ENCODE measurements at regions not wholly inside any gene's neighbourhood (a gene's known extent, or its start where the extent isn't known, plus 50 kb on each side); places are given as distances from the start of the nearest gene placed in this dataset.
A peak's percentile ranks its signal among the peaks of the same experiment; 100 is the strongest.

- Mint-ChIP-seq H3K4me3 (no peak overlapping the region), H3K9me3 (ENCODE audit: low read depth) (no peaks in the 10 kb centered on the region), H3K4me1 (no peaks in the 10 kb centered on the region), H3K27me3 (no peaks in the 10 kb centered on the region), H3K27ac (no peak overlapping the region), H3K36me3 (no peaks in the 10 kb centered on the region)
- CTCF ChIA-PET, result no interaction called here
- DNase-seq (no peak), ATAC-seq (no peak)
Observed at GRCh38 chr12:93177208-93178153, 200.2 kb upstream of the NUDT4 start.

- Mint-ChIP-seq H3K27me3 (no peaks in the 10 kb centered on the region), H3K9me3 (ENCODE audit: low read depth) (no peaks in the 10 kb centered on the region), H3K27ac (no peak overlapping the region), H3K4me1 (no peaks in the 10 kb centered on the region), H3K4me3 (no peak overlapping the region), H3K36me3 (no peaks in the 10 kb centered on the region)
- no peak for ATAC-seq
- CTCF ChIA-PET, result no interaction called here
- no peak for DNase-seq
Observed at GRCh38 chr12:93178154-93178878, 199.4 kb upstream of the NUDT4 start.

GRCh38 chr12:93179792-93180191, 197.9 kb upstream of the NUDT4 start:
- no peaks in the 10 kb centered on the region for H3K36me3 Mint-ChIP-seq
- ATAC-seq (no peak), DNase-seq (no peak)
- peaks cover 9% of the 10 kb centered on the region for H3K4me1 Mint-ChIP-seq
- no peak overlapping the region for H3K4me3 Mint-ChIP-seq
- CTCF ChIA-PET, result no interaction called here
- H3K27ac Mint-ChIP-seq, result no peak overlapping the region
- no peaks in the 10 kb centered on the region for H3K27me3 Mint-ChIP-seq
- H3K9me3 Mint-ChIP-seq (ENCODE audit: low read depth), result no peaks in the 10 kb centered on the region

GRCh38 chr12:93180566-93180965, 197.2 kb upstream of the NUDT4 start:
- Mint-ChIP-seq H3K4me3 (no peak overlapping the region), H3K9me3 (ENCODE audit: low read depth) (peaks cover 2% of the 10 kb centered on the region), H3K27me3 (no peaks in the 10 kb centered on the region), H3K36me3 (peaks cover 1% of the 10 kb centered on the region), H3K4me1 (peaks cover 9% of the 10 kb centered on the region), H3K27ac (no peak overlapping the region)
- ATAC-seq (no peak), DNase-seq (no peak)
- CTCF ChIA-PET, result no interaction called here

GRCh38 chr12:93181409-93181965, 196.2 kb upstream of the NUDT4 start:
- no peak overlapping the region for H3K27ac Mint-ChIP-seq
- no peaks in the 10 kb centered on the region for H3K27me3 Mint-ChIP-seq
- CTCF ChIA-PET, result no interaction called here
- DNase-seq (no peak), ATAC-seq (no peak)
- peaks cover 9% of the 10 kb centered on the region for H3K4me1 Mint-ChIP-seq
- H3K36me3 Mint-ChIP-seq, result peaks cover 1% of the 10 kb centered on the region
- no peak overlapping the region for H3K4me3 Mint-ChIP-seq
- peaks cover 2% of the 10 kb centered on the region for H3K9me3 Mint-ChIP-seq (ENCODE audit: low read depth)

GRCh38 chr12:93183940-93184671, 193.6 kb upstream of the NUDT4 start:
- peak overlapping the region; percentile 16 for H3K27ac Mint-ChIP-seq
- DNase-seq (no peak), ATAC-seq (no peak)
- H3K4me3 Mint-ChIP-seq, result no peak overlapping the region
- H3K27me3 Mint-ChIP-seq, result no peaks in the 10 kb centered on the region
- H3K36me3 Mint-ChIP-seq, result peaks cover 1% of the 10 kb centered on the region
- peaks cover 2% of the 10 kb centered on the region for H3K9me3 Mint-ChIP-seq (ENCODE audit: low read depth)
- CTCF ChIA-PET, result no interaction called here
- peaks cover 9% of the 10 kb centered on the region for H3K4me1 Mint-ChIP-seq

GRCh38 chr12:93184672-93185368, 192.9 kb upstream of the NUDT4 start:
- Mint-ChIP-seq H3K36me3 (peaks cover 1% of the 10 kb centered on the region), H3K4me1 (peaks cover 9% of the 10 kb centered on the region), H3K27me3 (no peaks in the 10 kb centered on the region), H3K27ac (peak overlapping the region; percentile 16), H3K4me3 (no peak overlapping the region), H3K9me3 (ENCODE audit: low read depth) (peaks cover 2% of the 10 kb centered on the region)
- DNase-seq (no peak), ATAC-seq (no peak)
- CTCF ChIA-PET, result no interaction called here

GRCh38 chr12:93185369-93185741, 192.4 kb upstream of the NUDT4 start:
- Mint-ChIP-seq H3K27me3 (no peaks in the 10 kb centered on the region), H3K4me3 (no peak overlapping the region), H3K27ac (no peak overlapping the region), H3K4me1 (peaks cover 9% of the 10 kb centered on the region), H3K36me3 (peaks cover 1% of the 10 kb centered on the region), H3K9me3 (ENCODE audit: low read depth) (peaks cover 2% of the 10 kb centered on the region)
- ATAC-seq (no peak), DNase-seq (no peak)
- CTCF ChIA-PET, result no interaction called here

- CTCF ChIA-PET, result no interaction called here
- Mint-ChIP-seq H3K9me3 (ENCODE audit: low read depth) (peaks cover 2% of the 10 kb centered on the region), H3K36me3 (peaks cover 1% of the 10 kb centered on the region), H3K4me1 (peaks cover 9% of the 10 kb centered on the region), H3K27ac (no peak overlapping the region), H3K4me3 (no peak overlapping the region), H3K27me3 (no peaks in the 10 kb centered on the region)
- no peak for ATAC-seq
- no peak for DNase-seq
Observed at GRCh38 chr12:93186131-93186530, 191.6 kb upstream of the NUDT4 start.

GRCh38 chr12:93186621-93187020, 191.1 kb upstream of the NUDT4 start:
- DNase-seq, result no peak
- no peak for ATAC-seq
- Mint-ChIP-seq H3K4me1 (peaks cover 9% of the 10 kb centered on the region), H3K9me3 (ENCODE audit: low read depth) (peaks cover 2% of the 10 kb centered on the region), H3K27me3 (peaks cover 2% of the 10 kb centered on the region), H3K4me3 (no peak overlapping the region), H3K36me3 (peaks cover 1% of the 10 kb centered on the region), H3K27ac (no peak overlapping the region)
- CTCF ChIA-PET, result no interaction called here

- H3K27me3 Mint-ChIP-seq, result peaks cover 12% of the 10 kb centered on the region
- H3K4me1 Mint-ChIP-seq, result no peaks in the 10 kb centered on the region
Observed at GRCh38 chr12:93191423-93191822, 186.3 kb upstream of the NUDT4 start.

GRCh38 chr12:93191956-93192355, 185.8 kb upstream of the NUDT4 start:
- peaks cover 12% of the 10 kb centered on the region for H3K27me3 Mint-ChIP-seq
- H3K36me3 Mint-ChIP-seq, result no peaks in the 10 kb centered on the region
- H3K4me3 Mint-ChIP-seq, result no peak overlapping the region
- CTCF ChIA-PET, result interaction anchor here (1.2 kb wide), 1 partner anchor 204 kb away, joined by 4 read pairs; no protein-coding TSS in a partner anchor
- H3K4me1 Mint-ChIP-seq, result no peaks in the 10 kb centered on the region
- ATAC-seq (no peak), DNase-seq (no peak)
- no peak overlapping the region for H3K27ac Mint-ChIP-seq
- H3K9me3 Mint-ChIP-seq (ENCODE audit: low read depth), result peaks cover 4% of the 10 kb centered on the region

More at GRCh38 chr12:93191423-93191822, 186.3 kb upstream of the NUDT4 start:
- DNase-seq (no peak), ATAC-seq (no peak)
- Mint-ChIP-seq H3K4me3 (no peak overlapping the region), H3K9me3 (ENCODE audit: low read depth) (peaks cover 4% of the 10 kb centered on the region), H3K27ac (no peak overlapping the region), H3K36me3 (no peaks in the 10 kb centered on the region)
- CTCF ChIA-PET, result interaction anchor here (1.2 kb wide), 1 partner anchor 204 kb away, joined by 4 read pairs; no protein-coding TSS in a partner anchor

- Mint-ChIP-seq H3K9me3 (ENCODE audit: low read depth) (peaks cover 4% of the 10 kb centered on the region), H3K4me3 (no peak overlapping the region), H3K27me3 (peaks cover 12% of the 10 kb centered on the region), H3K27ac (no peak overlapping the region), H3K4me1 (no peaks in the 10 kb centered on the region), H3K36me3 (no peaks in the 10 kb centered on the region)
- no peak for ATAC-seq
- no peak for DNase-seq
- CTCF ChIA-PET, result no interaction called here
Observed at GRCh38 chr12:93192878-93193277, 184.8 kb upstream of the NUDT4 start.

Measured in activated CD8-positive, alpha-beta memory T cell treated with anti-CD3 and anti-CD28 coated beads, Interleukin-2, amount 10 ng/mL, durations not matched to agents 7 days and 5 days (primary cell).